IMR-90 (cell line): ENCODE measurements at regions not wholly inside any gene's neighbourhood (a gene's known extent, or its start where the extent isn't known, plus 50 kb on each side); places are given as distances from the start of the nearest gene placed in this dataset.

Experiments
- ATAC-seq: fragments of 200-7000 bp; cut with Tn5 transposase; 2 replicates; pipeline ENCODE4 v1.9.1; 2020; ENCODE audit warnings: low read depth, mild to moderate bottlenecking, moderate library complexity
- BruUV-seq: library from RNA; stranded (reverse); fragments of 400-500 nt; replicated peaks from 2 replicates; lab custom pipeline; 2021; lab: Mats Ljungman, UMichigan
- CTCF ChIA-PET: fragments of 300-600 bp; formaldehyde crosslinking; extraction: SDS; loops from one replicate; lab custom pipeline; 2021; ENCODE audit warnings: antibody characterized with exemption; lab: Yijun Ruan, JAX
- POLR2A ChIA-PET: fragments of 300-600 bp; sonication (Branson Sonifier 250); formaldehyde crosslinking; loops from one replicate; lab custom pipeline; 2022; ENCODE audit warnings: antibody characterized with exemption; ENCODE audit not compliant: unreplicated experiment; lab: Charles Lee
- DNase-seq: peaks from one replicate; pipeline ENCODE4 v3.0.0; 2013
- H2AFZ ChIP-seq: replicated peaks from 2 replicates; pipeline ENCODE3; 2013; ENCODE audit warnings: low read length, mild to moderate bottlenecking; ENCODE audit not compliant: poor library complexity
- H2AK5ac ChIP-seq: 2 replicates; pipeline ENCODE4 v1.6.1; 2013; ENCODE audit warnings: low read depth, low read length, inconsistent platforms
- H2AK9ac ChIP-seq: replicated peaks from 2 replicates; pipeline ENCODE3; 2013; ENCODE audit warnings: mild to moderate bottlenecking, low read depth, low read length, moderate library complexity; ENCODE audit not compliant: poor library complexity
- H2BK120ac ChIP-seq: 2 replicates; pipeline ENCODE4 v1.6.1; 2013; ENCODE audit warnings: low read depth, low read length, inconsistent platforms
- H2BK15ac ChIP-seq: 3 replicates; pipeline ENCODE4 v1.6.1; 2013; ENCODE audit warnings: low read depth, low read length, inconsistent platforms
- H2BK20ac ChIP-seq: 2 replicates; pipeline ENCODE4 v1.6.1; 2013; ENCODE audit warnings: low read depth, mild to moderate bottlenecking, inconsistent platforms, low read length, moderate library complexity
- H2BK5ac ChIP-seq: 2 replicates; pipeline ENCODE4 v1.6.1; 2013; ENCODE audit warnings: mild to moderate bottlenecking, low read depth, low read length, inconsistent platforms; ENCODE audit not compliant: poor library complexity, severe bottlenecking
- H3K14ac ChIP-seq: replicated peaks from 2 replicates; pipeline ENCODE4 v1.6.1; 2013; ENCODE audit warnings: low read depth, low read length, inconsistent platforms
- H3K18ac ChIP-seq: 2 replicates; pipeline ENCODE4 v1.6.1; 2013; ENCODE audit warnings: low read depth, low read length, control low read depth
- H3K23ac ChIP-seq: 2 replicates; pipeline ENCODE4 v1.6.1; 2013; ENCODE audit warnings: low read depth, low read length, inconsistent platforms
- H3K27ac ChIP-seq: 2 replicates; pipeline ENCODE4 v1.5.1; 2013; ENCODE audit warnings: mild to moderate bottlenecking, control low read depth, low read length; ENCODE audit not compliant: insufficient read depth
- H3K27me3 ChIP-seq: 2 replicates; pipeline ENCODE4 v1.6.1; 2013; ENCODE audit warnings: low read length; ENCODE audit not compliant: control insufficient read depth, insufficient read depth
- H3K36me3 ChIP-seq: 2 replicates; pipeline ENCODE4 v1.6.1; 2013; ENCODE audit warnings: low read length, mixed read lengths; ENCODE audit not compliant: control insufficient read depth, insufficient read depth
- H3K4ac ChIP-seq: 2 replicates; pipeline ENCODE4 v1.6.1; 2013; ENCODE audit warnings: low read depth, low read length, inconsistent platforms
- H3K4me1 ChIP-seq: 2 replicates; pipeline ENCODE4 v1.6.1; 2013; ENCODE audit warnings: low read length, mixed read lengths; ENCODE audit not compliant: control insufficient read depth, insufficient read depth
- H3K4me2 ChIP-seq: 2 replicates; pipeline ENCODE4 v1.6.1; 2013; ENCODE audit warnings: low read depth, mild to moderate bottlenecking, control low read depth, low read length, moderate library complexity
- H3K4me3 ChIP-seq: 2 replicates; pipeline ENCODE4 v1.5.1; 2013; ENCODE audit warnings: low read depth, mild to moderate bottlenecking, control low read depth, low read length, moderate library complexity; ENCODE audit not compliant: insufficient read depth
- H3K56ac ChIP-seq: 2 replicates; pipeline ENCODE4 v1.6.1; 2013; ENCODE audit warnings: low read length, inconsistent platforms; ENCODE audit not compliant: insufficient read depth; ENCODE audit errors: extremely low read depth
- H3K79me1 ChIP-seq, 2 experiments: 2 replicates each; pipeline ENCODE4 v1.6.1; 2013; ENCODE audit warnings: low read length in 2 of 2, inconsistent platforms in 1 of 2, low read depth in 1 of 2
- H3K9ac ChIP-seq: 2 replicates; pipeline ENCODE4 v1.6.1; 2013; ENCODE audit warnings: low read depth, low read length, control low read depth
- H3K9me1 ChIP-seq: 2 replicates; pipeline ENCODE4 v1.6.1; 2013; ENCODE audit warnings: low read length, inconsistent platforms; ENCODE audit not compliant: insufficient read depth
- H3K9me3 ChIP-seq: 2 replicates; pipeline ENCODE4 v1.6.1; 2013; ENCODE audit warnings: low read length; ENCODE audit not compliant: control insufficient read depth, insufficient read depth
- H4K20me1 ChIP-seq: 2 replicates; pipeline ENCODE4 v1.6.1; 2013; ENCODE audit warnings: low read length, inconsistent platforms; ENCODE audit not compliant: insufficient read depth
- H4K5ac ChIP-seq: 2 replicates; pipeline ENCODE4 v1.6.1; 2013; ENCODE audit warnings: mild to moderate bottlenecking, low read depth, low read length, control low read depth
- H4K8ac ChIP-seq, 2 experiments: 2 replicates each; pipeline ENCODE4 v1.6.1; 2013; ENCODE audit warnings: low read depth in 2 of 2, low read length in 2 of 2, control low read depth in 1 of 2, inconsistent platforms in 1 of 2
- H4K91ac ChIP-seq: 2 replicates; pipeline ENCODE4 v1.6.1; 2013; ENCODE audit warnings: low read depth, low read length, inconsistent platforms; ENCODE audit not compliant: insufficient read depth
- MAZ ChIP-seq: IDR thresholded peaks from 2 replicates; pipeline ENCODE4 v1.6.1; 2012; ENCODE audit warnings: low read depth, mild to moderate bottlenecking, low read length, improper control_type of control experiment, moderate library complexity, borderline replicate concordance
- NFE2L2 ChIP-seq: fragments of 150-350 bp; IDR thresholded peaks from 2 replicates; pipeline ENCODE4 v1.6.1; 2016; ENCODE audit warnings: low read depth, mild to moderate bottlenecking, low read length
- RCOR1 ChIP-seq: IDR thresholded peaks from 2 replicates; pipeline ENCODE4 v1.6.1; 2012; ENCODE audit warnings: mild to moderate bottlenecking, low read length, improper control_type of control experiment; ENCODE audit not compliant: insufficient replicate concordance
- RFX5 ChIP-seq: IDR thresholded peaks from 2 replicates; pipeline ENCODE4 v1.8.0; 2012; ENCODE audit warnings: low read depth, mild to moderate bottlenecking, low read length, moderate library complexity
- WGBS, 2 experiments: methylation state at CpG; one replicate each; pipeline versions ENCODE4 v1.1.5 to v1.1.7; 2013; ENCODE audit warnings: missing lambda C conversion rate in 2 of 2; ENCODE audit not compliant: insufficient read length in 1 of 2; ENCODE audit errors: extremely low coverage in 2 of 2; 5-methylcytosine and 5-hydroxymethylcytosine counted together
- dilution Hi-C: fragments of 300-500 bp; cut with HindIII; formaldehyde crosslinking; loops from one replicate; pipeline ENCODE4 v1.14.3; 2018; ENCODE audit warnings: low sequenced_read_pairs; ENCODE audit not compliant: unreplicated experiment
- in situ Hi-C: fragments of 300-500 bp; cut with MboI; formaldehyde crosslinking; loops from 3 replicates; pipeline ENCODE4 v1.14.3; 2019; ENCODE audit warnings: low sequenced_read_pairs, inconsistent platforms, mixed read lengths
- intact Hi-C: fragments of 100-400 bp; cut with micrococcal nuclease; formaldehyde crosslinking; loops from 2 replicates; pipeline ENCODE4 v1.10.0; 2022
- TF ChIP-seq, protein P1 (sequence below): fragments of 150-350 bp; IDR thresholded peaks from 2 replicates; pipeline ENCODE4 v1.6.1; 2016; ENCODE audit warnings: low read depth, mild to moderate bottlenecking, low read length, moderate library complexity, borderline replicate concordance
- TF ChIP-seq, protein P2 (sequence below): conservative IDR thresholded peaks from 2 replicates; pipeline ENCODE4 v1.5.1; 2012; ENCODE audit warnings: mild to moderate bottlenecking, low read depth, low read length, improper control_type of control experiment

DNA sequence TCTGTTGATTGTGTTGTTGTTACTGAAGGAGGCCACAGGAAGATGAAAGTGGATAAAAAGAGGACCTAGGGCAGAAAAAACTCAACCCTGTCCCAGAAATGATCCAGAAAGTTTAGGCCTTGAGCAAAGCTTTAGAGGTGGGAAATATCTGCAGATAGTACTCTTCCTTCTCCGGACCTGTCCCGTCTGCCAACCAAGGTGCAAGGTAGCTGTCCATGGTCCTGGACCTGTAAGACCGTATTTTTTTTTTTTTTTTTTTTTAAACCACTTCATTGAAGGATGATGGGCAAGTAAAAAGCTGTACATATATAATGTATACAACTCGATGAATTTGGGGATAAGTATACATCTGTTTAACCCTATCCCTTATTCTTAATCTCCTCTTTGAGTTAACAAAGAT lies 225.9 kb downstream of the OLFM4 start:
- Histone ChIP-seq H4K8ac (no peak overlapping the region), H4K91ac (no peak overlapping the region), H2AK9ac (no peak overlapping the region), H2BK5ac (no peak overlapping the region), H4K20me1 (no peaks in the 10 kb centered on the region), H3K9me3 (0 out of 2 replicates have a peak, but pooled peaks cover 7% of the 10 kb centered on the region), H3K56ac (no peak overlapping the region), H3K27ac (no peak overlapping the region), H3K4me1 (no peaks in the 10 kb centered on the region), H3K9ac (no peak overlapping the region), H3K9me1 (no peaks in the 10 kb centered on the region), H3K18ac (no peak overlapping the region), H3K14ac (no peak overlapping the region), H2BK120ac (no peak overlapping the region), H2AFZ (no peak overlapping the region), H3K4me3 (no peak overlapping the region), H3K36me3 (no peaks in the 10 kb centered on the region), H2BK15ac (no peak overlapping the region), H3K79me1 (no peaks in the 10 kb centered on the region), H2AK5ac (no peak overlapping the region), H4K5ac (no peak overlapping the region), H3K27me3 (no peaks in the 10 kb centered on the region), H3K4me2 (no peak overlapping the region), H3K4ac (no peak overlapping the region), H3K23ac (no peak overlapping the region), H2BK20ac (no peak overlapping the region)
- no peak for TF ChIP-seq MAZ
- TF ChIP-seq, protein P1, sequence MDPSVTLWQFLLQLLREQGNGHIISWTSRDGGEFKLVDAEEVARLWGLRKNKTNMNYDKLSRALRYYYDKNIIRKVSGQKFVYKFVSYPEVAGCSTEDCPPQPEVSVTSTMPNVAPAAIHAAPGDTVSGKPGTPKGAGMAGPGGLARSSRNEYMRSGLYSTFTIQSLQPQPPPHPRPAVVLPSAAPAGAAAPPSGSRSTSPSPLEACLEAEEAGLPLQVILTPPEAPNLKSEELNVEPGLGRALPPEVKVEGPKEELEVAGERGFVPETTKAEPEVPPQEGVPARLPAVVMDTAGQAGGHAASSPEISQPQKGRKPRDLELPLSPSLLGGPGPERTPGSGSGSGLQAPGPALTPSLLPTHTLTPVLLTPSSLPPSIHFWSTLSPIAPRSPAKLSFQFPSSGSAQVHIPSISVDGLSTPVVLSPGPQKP, result no peak
- TF ChIP-seq NFE2L2, result no peak
- TF ChIP-seq RCOR1, result no peak
- TF ChIP-seq RFX5, result no peak
- TF ChIP-seq, protein P2, sequence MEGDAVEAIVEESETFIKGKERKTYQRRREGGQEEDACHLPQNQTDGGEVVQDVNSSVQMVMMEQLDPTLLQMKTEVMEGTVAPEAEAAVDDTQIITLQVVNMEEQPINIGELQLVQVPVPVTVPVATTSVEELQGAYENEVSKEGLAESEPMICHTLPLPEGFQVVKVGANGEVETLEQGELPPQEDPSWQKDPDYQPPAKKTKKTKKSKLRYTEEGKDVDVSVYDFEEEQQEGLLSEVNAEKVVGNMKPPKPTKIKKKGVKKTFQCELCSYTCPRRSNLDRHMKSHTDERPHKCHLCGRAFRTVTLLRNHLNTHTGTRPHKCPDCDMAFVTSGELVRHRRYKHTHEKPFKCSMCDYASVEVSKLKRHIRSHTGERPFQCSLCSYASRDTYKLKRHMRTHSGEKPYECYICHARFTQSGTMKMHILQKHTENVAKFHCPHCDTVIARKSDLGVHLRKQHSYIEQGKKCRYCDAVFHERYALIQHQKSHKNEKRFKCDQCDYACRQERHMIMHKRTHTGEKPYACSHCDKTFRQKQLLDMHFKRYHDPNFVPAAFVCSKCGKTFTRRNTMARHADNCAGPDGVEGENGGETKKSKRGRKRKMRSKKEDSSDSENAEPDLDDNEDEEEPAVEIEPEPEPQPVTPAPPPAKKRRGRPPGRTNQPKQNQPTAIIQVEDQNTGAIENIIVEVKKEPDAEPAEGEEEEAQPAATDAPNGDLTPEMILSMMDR, result no peak
- ATAC-seq (no peak), DNase-seq (no peak)
- in situ Hi-C loops (no loop called here), intact Hi-C loops (no loop called here), dilution Hi-C loops (no loop called here)
- CTCF ChIA-PET, result no interaction called here
- POLR2A ChIA-PET, result no interaction called here
- BruUV-seq, result no TSS peak
- no CpG with 5 or more reads among the region's 4 CpGs for WGBS, 2 experiments
